ENCODE measurements at regions not wholly inside any gene's neighbourhood (a gene's known extent, or its start where the extent isn't known, plus 50 kb on each side); places are given as distances from the start of the nearest gene placed in this dataset.

- TF ChIP-seq, protein P1, sequence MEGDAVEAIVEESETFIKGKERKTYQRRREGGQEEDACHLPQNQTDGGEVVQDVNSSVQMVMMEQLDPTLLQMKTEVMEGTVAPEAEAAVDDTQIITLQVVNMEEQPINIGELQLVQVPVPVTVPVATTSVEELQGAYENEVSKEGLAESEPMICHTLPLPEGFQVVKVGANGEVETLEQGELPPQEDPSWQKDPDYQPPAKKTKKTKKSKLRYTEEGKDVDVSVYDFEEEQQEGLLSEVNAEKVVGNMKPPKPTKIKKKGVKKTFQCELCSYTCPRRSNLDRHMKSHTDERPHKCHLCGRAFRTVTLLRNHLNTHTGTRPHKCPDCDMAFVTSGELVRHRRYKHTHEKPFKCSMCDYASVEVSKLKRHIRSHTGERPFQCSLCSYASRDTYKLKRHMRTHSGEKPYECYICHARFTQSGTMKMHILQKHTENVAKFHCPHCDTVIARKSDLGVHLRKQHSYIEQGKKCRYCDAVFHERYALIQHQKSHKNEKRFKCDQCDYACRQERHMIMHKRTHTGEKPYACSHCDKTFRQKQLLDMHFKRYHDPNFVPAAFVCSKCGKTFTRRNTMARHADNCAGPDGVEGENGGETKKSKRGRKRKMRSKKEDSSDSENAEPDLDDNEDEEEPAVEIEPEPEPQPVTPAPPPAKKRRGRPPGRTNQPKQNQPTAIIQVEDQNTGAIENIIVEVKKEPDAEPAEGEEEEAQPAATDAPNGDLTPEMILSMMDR (IDR thresholded peaks at IDR 0.05; ENCODE audit: low read length), result no peak
- no peak for TF ChIP-seq EZH2 (IDR thresholded peaks at IDR 0.05; ENCODE audit: borderline replicate concordance, low read length)
Measured at GRCh38 chr11:82176365-82176764, 557.3 kb downstream of the FAM181B start.

Measured in OCI-LY1 (cell line).